Astrocyte (in vitro differentiated cells and primary cell): ENCODE measurements at regions not wholly inside any gene's neighbourhood (a gene's known extent, or its start where the extent isn't known, plus 50 kb on each side); places are given as distances from the start of the nearest gene placed in this dataset.
"Not testable (repeated sequence)": the region's sequence is repeated elsewhere in the genome, so short reads cannot be mapped to it uniquely, and the experiment has no call there.

Experiments
- CTCF ChIP-seq: IDR thresholded peaks from 2 replicates; pipeline ENCODE4 v1.5.1; 2011; ENCODE audit warnings: low read depth, mild to moderate bottlenecking, inconsistent platforms, low read length, moderate library complexity; ENCODE audit not compliant: insufficient read depth
- EZH2 ChIP-seq: IDR thresholded peaks from 2 replicates; pipeline ENCODE4 v1.6.1; 2012; ENCODE audit warnings: mild to moderate bottlenecking, low read length, inconsistent platforms; ENCODE audit not compliant: insufficient read depth

GRCh38 chr4:118447397-118447796, 94.6 kb upstream of the PRSS12 start:
- TF ChIP-seq CTCF, EZH2: not testable (repeated sequence)
